GM12892 (cell line): ENCODE measurements at regions not wholly inside any gene's neighbourhood (a gene's known extent, or its start where the extent isn't known, plus 50 kb on each side); places are given as distances from the start of the nearest gene placed in this dataset.
"Not testable (repeated sequence)": the region's sequence is repeated elsewhere in the genome, so short reads cannot be mapped to it uniquely, and the experiment has no call there.

Experiments
- POLR2A ChIP-seq: IDR thresholded peaks from 2 replicates; pipeline ENCODE4 v1.6.1; 2011; ENCODE audit warnings: low read depth, low read length, control low read depth
- POLR2AphosphoS5 ChIP-seq: IDR thresholded peaks from 2 replicates; pipeline ENCODE4 v1.6.1; 2011; ENCODE audit warnings: low read depth, low read length, control low read depth
- TAF1 ChIP-seq: IDR thresholded peaks from 2 replicates; pipeline ENCODE4 v1.6.1; 2011; ENCODE audit warnings: low read depth, mild to moderate bottlenecking, control low read depth, low read length, borderline replicate concordance

- not testable (repeated sequence) for TF ChIP-seq POLR2A, POLR2AphosphoS5, TAF1
These were observed 54.0 kb upstream of the TBL1X start for GRCh38 chrX:9410889-9411288.
